Femur (tissue), 1 donor: ENCODE measurements at regions not wholly inside any gene's neighbourhood (a gene's known extent, or its start where the extent isn't known, plus 50 kb on each side); places are given as distances from the start of the nearest gene placed in this dataset.
A peak's percentile ranks its signal among the peaks of the same experiment; 100 is the strongest.

ENCODE experiments used
- DNase-seq: peaks from one replicate; pipeline ENCODE4 v3.0.0-alpha.2; 2017

- DNase-seq = no peak
Observed at GRCh38 chr10:3537518-3537917, 247.5 kb downstream of the KLF6 start.

- DNase-seq = no peak
Observed at GRCh38 chr10:3535001-3535400, 250.0 kb downstream of the KLF6 start.

GRCh38 chr10:3534433-3534832 is 250.6 kb downstream of the KLF6 start:
- no peak for DNase-seq

GRCh38 chr10:3533296-3533695 is 251.7 kb downstream of the KLF6 start:
- no peak for DNase-seq

GRCh38 chr10:3532644-3533043 is 252.4 kb downstream of the KLF6 start:
- DNase-seq = no peak

GRCh38 chr10:3531670-3532069 is 253.3 kb downstream of the KLF6 start:
- no peak for DNase-seq

GRCh38 chr10:3530783-3531645 is 254.0 kb downstream of the KLF6 start:
- no peak for DNase-seq

- DNase-seq = no peak
Observed at GRCh38 chr10:3530346-3530745, 254.7 kb downstream of the KLF6 start.

GRCh38 chr10:3529691-3530090 is 255.3 kb downstream of the KLF6 start:
- DNase-seq = no peak

GRCh38 chr10:3528823-3529403 is 256.1 kb downstream of the KLF6 start:
- no peak for DNase-seq

GRCh38 chr10:3528271-3528670 is 256.7 kb downstream of the KLF6 start:
- no peak for DNase-seq

GRCh38 chr10:3527869-3528268 is 257.1 kb downstream of the KLF6 start:
- no peak for DNase-seq

- DNase-seq = no peak
Observed at GRCh38 chr10:3526727-3527501, 258.1 kb downstream of the KLF6 start.

- peak; percentile 44 for DNase-seq
Observed at GRCh38 chr10:3525832-3526449, 259.1 kb downstream of the KLF6 start.

- DNase-seq = no peak
Observed at GRCh38 chr10:3524086-3524960, 260.7 kb downstream of the KLF6 start.

GRCh38 chr10:3523309-3524050 is 261.5 kb downstream of the KLF6 start:
- no peak for DNase-seq

GRCh38 chr10:3516923-3517255 is 268.1 kb downstream of the KLF6 start:
- DNase-seq = no peak

GRCh38 chr10:3516234-3516922 is 268.6 kb downstream of the KLF6 start:
- no peak for DNase-seq

- no peak for DNase-seq
Observed at GRCh38 chr10:3514691-3515090, 270.3 kb downstream of the KLF6 start.

GRCh38 chr10:3512263-3512662 is 272.7 kb downstream of the KLF6 start:
- no peak for DNase-seq

- no peak for DNase-seq
Observed at GRCh38 chr10:3511483-3511882, 273.5 kb downstream of the KLF6 start.
